Lung (tissue), 11 donors: ENCODE measurements at regions not wholly inside any gene's neighbourhood (a gene's known extent, or its start where the extent isn't known, plus 50 kb on each side); places are given as distances from the start of the nearest gene placed in this dataset.

Source experiments
- ATAC-seq: fragments of 200-7000 bp; cut with Tn5 transposase; one replicate; pipeline ENCODE4 v1.9.1; 2020; ENCODE audit warnings: moderate number of reproducible peaks; ENCODE audit not compliant: insufficient read depth, low FRiP score
- DNase-seq, 3 donors: peaks; one replicate each; pipeline ENCODE4 v3.0.0-alpha.2; 2013 to 2017
- H3K27ac ChIP-seq, 2 donors: one replicate each; pipeline ENCODE4 v1.5.1; 2013; ENCODE audit warnings: mild to moderate bottlenecking in 2 of 2, moderate library complexity in 2 of 2, control low read depth in 1 of 2, inconsistent platforms in 1 of 2, low read depth in 1 of 2, low read length in 1 of 2
- H3K27me3 ChIP-seq, 3 donors: one replicate each; pipeline ENCODE4 v1.5.1; 2013; ENCODE audit warnings: low read length in 2 of 3; ENCODE audit not compliant: control insufficient read depth in 3 of 3, insufficient read depth in 3 of 3
- H3K36me3 ChIP-seq, 4 donors: one replicate each; pipeline ENCODE4 v1.5.1; 2013; ENCODE audit warnings: low read length in 4 of 4, mild to moderate bottlenecking in 1 of 4, moderate library complexity in 1 of 4; ENCODE audit not compliant: control insufficient read depth in 4 of 4, insufficient read depth in 4 of 4
- H3K4me1 ChIP-seq, 5 donors: one replicate each; pipeline ENCODE4 v1.5.1; 2013; ENCODE audit warnings: low read length in 5 of 5, mild to moderate bottlenecking in 2 of 5, moderate library complexity in 1 of 5; ENCODE audit not compliant: control insufficient read depth in 5 of 5, insufficient read depth in 5 of 5
- H3K4me3 ChIP-seq: one replicate; pipeline ENCODE4 v1.5.1; 2013; ENCODE audit warnings: mild to moderate bottlenecking, control low read depth, moderate library complexity
- H3K9ac ChIP-seq, 2 donors: one replicate each; pipeline ENCODE4 v1.5.1; 2013; ENCODE audit warnings: low read length in 2 of 2, control low read depth in 1 of 2; ENCODE audit not compliant: insufficient read depth in 1 of 2
- H3K9me3 ChIP-seq, 4 donors: one replicate each; pipeline ENCODE4 v1.5.1; 2013; ENCODE audit warnings: low read length in 3 of 4, mild to moderate bottlenecking in 1 of 4, moderate library complexity in 1 of 4; ENCODE audit not compliant: control insufficient read depth in 4 of 4, insufficient read depth in 3 of 4
- WGBS, 2 donors: extraction: QIAGEN DNeasy Blood & Tissue Kit; methylation state at CpG; one replicate each; pipeline ENCODE4 v1.1.7; 2013; 5-methylcytosine and 5-hydroxymethylcytosine counted together
- TF ChIP-seq, protein P1 (sequence below): IDR thresholded peaks from 2 replicates; pipeline ENCODE4 v1.5.1; 2012; ENCODE audit warnings: mild to moderate bottlenecking; ENCODE audit errors: control extremely low read depth, extremely low read depth
- donor health status: control.
- donor health status: control.
- donor health status: Bipolar disorder and iron deficiency.
- donor health status: healthy.
- donor health status: DM: yes; HTN: yes; CAD: no.

DNA sequence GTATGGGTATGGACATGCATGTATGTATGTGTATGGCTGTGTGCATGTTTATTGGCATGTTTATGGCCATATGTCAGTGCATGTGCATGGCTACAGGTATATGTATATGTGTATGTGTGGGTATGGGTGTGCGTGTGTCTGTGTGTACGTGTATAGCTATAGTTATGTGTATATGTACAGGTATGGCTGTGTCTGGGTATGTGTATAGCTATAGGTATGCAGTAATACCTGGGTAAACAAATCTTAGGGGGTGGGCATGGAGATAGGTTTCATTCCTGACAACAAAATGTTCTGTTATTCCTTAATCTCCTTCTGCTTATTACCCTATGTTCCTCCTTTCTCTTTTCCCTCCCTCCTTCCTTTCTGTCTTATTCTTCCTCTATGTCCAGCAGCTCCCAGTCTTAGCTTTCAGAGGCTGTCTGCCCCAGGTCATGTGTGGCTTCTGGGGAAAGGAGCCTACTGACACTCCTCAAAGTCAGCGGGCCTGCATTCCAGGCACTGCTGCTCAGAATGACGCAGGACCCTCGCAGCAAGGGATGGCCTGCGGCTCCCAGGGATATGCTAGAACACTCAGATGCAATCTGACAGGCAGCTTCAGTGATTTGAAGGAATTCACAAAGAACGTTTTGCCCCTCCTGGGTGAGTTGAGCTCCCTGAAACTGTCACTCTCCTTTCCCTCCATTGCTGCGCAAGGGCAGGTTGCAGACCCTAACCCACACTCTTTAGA lies 139.3 kb upstream of the PHACTR1 start:
- H3K27ac ChIP-seq = no peak overlapping the region

GRCh38 chr6:12578097-12578496 lies 138.5 kb upstream of the PHACTR1 start:
- H3K27me3 ChIP-seq = no peaks in the 10 kb centered on the region
- DNase-seq = no peak
- no peak overlapping the region for H3K9ac ChIP-seq
- H3K4me3 ChIP-seq = no peak overlapping the region
- no peaks in the 10 kb centered on the region for H3K4me1 ChIP-seq
- no peak for ATAC-seq
- no peak overlapping the region for H3K27ac ChIP-seq
- TF ChIP-seq, protein P1, sequence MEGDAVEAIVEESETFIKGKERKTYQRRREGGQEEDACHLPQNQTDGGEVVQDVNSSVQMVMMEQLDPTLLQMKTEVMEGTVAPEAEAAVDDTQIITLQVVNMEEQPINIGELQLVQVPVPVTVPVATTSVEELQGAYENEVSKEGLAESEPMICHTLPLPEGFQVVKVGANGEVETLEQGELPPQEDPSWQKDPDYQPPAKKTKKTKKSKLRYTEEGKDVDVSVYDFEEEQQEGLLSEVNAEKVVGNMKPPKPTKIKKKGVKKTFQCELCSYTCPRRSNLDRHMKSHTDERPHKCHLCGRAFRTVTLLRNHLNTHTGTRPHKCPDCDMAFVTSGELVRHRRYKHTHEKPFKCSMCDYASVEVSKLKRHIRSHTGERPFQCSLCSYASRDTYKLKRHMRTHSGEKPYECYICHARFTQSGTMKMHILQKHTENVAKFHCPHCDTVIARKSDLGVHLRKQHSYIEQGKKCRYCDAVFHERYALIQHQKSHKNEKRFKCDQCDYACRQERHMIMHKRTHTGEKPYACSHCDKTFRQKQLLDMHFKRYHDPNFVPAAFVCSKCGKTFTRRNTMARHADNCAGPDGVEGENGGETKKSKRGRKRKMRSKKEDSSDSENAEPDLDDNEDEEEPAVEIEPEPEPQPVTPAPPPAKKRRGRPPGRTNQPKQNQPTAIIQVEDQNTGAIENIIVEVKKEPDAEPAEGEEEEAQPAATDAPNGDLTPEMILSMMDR = no peak
- no peaks in the 10 kb centered on the region for H3K36me3 ChIP-seq
- H3K9me3 ChIP-seq = no peaks in the 10 kb centered on the region

More for the DNA sequence above, 139.3 kb upstream of the PHACTR1 start:
- no peaks in the 10 kb centered on the region for H3K27me3 ChIP-seq
- 88 to 93% methylated on average over 8 of the region's 8 CpGs for WGBS, 2 donors
- H3K4me3 ChIP-seq = no peak overlapping the region
- H3K4me1 ChIP-seq = no peaks in the 10 kb centered on the region
- H3K9me3 ChIP-seq = no peaks in the 10 kb centered on the region
- ATAC-seq (no peak), DNase-seq (no peak)
- H3K36me3 ChIP-seq = no peaks in the 10 kb centered on the region
- TF ChIP-seq, protein P1 = no peak
- H3K9ac ChIP-seq = no peak overlapping the region

DNA sequence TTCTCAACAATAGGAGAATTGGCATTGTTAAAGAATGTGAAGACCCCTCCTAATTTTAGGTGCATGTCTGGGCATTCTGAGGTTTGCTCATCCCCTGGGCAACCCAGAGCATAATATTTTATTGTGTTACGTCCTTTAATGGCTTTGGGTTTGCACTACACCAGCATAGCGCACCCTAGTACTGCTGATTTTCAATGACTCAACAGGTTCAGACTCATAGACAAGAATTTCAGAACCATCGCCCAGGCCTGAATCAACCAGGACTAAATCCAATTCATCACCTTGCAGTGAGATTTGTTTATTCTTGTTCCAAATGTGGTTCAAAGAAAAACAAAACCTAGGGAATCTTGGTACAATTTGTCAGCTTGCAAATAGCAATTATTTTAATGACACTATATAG lies 137.8 kb upstream of the PHACTR1 start:
- DNase-seq (no peak), ATAC-seq (no peak)
- Histone ChIP-seq H3K4me1 (no peaks in the 10 kb centered on the region), H3K9me3 (no peaks in the 10 kb centered on the region), H3K27me3 (no peaks in the 10 kb centered on the region), H3K27ac (no peak overlapping the region), H3K9ac (no peak overlapping the region), H3K36me3 (no peaks in the 10 kb centered on the region), H3K4me3 (no peak overlapping the region)
- TF ChIP-seq, protein P1 = no peak
- WGBS, 2 donors = 93% methylated on average over 3 of the region's 3 CpGs

GRCh38 chr6:12580290-12580689 lies 136.3 kb upstream of the PHACTR1 start:
- Histone ChIP-seq H3K36me3 (no peaks in the 10 kb centered on the region), H3K9me3 (no peaks in the 10 kb centered on the region), H3K27ac (no peak overlapping the region), H3K9ac (no peak overlapping the region), H3K4me3 (no peak overlapping the region), H3K4me1 (peaks cover 0 to 3% (median 0%) of the 10 kb centered on the region in 5 donors), H3K27me3 (no peaks in the 10 kb centered on the region)
- ATAC-seq = no peak
- DNase-seq = no peak
- TF ChIP-seq, protein P1 = no peak
- 86 to 90% methylated on average over 3 of the region's 3 CpGs for WGBS, 2 donors
